Activated CD4-positive, alpha-beta T cell treated with anti-CD3 and anti-CD28 coated beads, Interleukin-2, amount 50 U/mL, for 24 hours (primary cell): ENCODE measurements at regions not wholly inside any gene's neighbourhood (a gene's known extent, or its start where the extent isn't known, plus 50 kb on each side); places are given as distances from the start of the nearest gene placed in this dataset.

ENCODE experiments used
- DNase-seq, 2 donors: peaks; one replicate each; pipeline ENCODE4 v3.0.0-alpha.2; 2020; ENCODE audit warnings: low read depth in 1 of 2, low spot score in 1 of 2

DNA sequence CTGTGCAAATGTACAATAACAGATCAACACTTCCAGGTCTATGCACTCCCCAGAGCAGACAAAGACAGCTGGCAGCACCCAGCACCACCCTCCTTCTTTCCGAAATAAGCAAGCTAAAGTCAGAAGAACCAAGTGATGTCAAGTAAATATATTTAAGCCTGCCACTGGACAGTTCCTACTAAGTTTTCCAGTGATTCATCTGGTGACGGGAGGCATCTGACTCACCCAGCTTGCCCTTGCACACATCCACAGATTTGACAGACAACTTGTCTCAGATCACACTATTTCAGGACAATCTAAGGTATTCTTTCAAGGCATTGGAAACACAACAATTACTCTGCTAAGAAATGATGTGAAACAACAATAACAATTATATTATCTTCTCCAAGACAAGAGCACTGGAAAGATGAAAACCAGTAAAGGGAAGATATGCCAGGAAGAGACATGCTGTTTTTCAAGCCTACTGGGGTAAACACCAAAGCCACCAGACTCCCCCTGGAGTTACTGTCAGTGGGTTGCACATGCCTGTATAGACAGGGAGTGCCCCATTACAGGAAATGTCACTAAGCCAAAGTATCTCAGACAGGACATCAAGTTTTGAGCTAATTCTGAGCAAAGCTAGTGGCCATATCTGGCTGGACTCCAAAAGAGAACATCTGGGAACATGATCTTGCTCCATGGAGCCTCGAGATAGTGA, 287.9 kb upstream of the KLHL29 start:
- no peak for DNase-seq

DNA sequence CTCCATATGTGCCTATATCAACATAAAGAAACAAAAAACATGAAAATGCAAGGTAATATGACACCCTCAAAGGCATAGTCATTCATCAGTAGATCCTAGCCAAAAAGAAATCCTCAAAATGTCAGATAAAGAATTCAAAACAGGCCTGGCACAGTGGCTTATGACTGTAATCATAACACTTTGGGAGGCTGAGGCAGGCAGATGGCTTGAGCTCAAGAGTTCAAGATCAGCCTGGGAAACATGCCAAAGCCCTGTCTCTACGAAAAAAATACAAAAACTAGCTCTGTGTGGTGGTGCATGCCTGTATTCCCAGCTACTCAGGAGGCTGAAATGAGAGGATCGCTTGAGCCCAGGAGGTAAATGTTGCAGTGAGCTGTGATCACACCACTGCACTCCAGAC, 284.6 kb upstream of the KLHL29 start:
- DNase-seq: no peak

DNA sequence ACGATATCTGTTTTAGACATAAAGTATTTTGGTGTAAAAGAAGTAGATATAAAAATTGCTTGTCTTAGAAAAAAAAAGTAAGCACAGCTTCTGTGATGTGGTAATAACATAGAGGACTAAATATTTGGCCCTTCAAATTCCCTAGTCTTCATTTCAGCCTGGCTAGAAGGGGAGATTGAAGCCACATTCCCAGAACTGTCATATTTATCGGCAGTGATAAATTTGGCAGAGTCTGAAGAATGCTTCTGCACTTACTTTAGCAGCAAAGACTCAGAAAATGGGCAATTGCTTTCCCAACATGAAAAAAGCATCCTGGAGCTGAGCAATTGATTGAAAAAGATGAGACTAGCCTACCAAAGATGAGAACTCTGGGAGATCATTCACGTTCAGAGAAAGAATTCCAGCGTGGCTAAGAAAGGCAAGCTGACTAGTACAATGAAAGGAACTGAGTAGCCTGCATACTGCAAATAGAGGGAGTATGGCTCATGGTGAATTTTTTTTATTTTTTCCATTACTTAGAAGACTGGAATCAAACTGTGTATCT, 278.7 kb upstream of the KLHL29 start:
- no peak for DNase-seq

DNA sequence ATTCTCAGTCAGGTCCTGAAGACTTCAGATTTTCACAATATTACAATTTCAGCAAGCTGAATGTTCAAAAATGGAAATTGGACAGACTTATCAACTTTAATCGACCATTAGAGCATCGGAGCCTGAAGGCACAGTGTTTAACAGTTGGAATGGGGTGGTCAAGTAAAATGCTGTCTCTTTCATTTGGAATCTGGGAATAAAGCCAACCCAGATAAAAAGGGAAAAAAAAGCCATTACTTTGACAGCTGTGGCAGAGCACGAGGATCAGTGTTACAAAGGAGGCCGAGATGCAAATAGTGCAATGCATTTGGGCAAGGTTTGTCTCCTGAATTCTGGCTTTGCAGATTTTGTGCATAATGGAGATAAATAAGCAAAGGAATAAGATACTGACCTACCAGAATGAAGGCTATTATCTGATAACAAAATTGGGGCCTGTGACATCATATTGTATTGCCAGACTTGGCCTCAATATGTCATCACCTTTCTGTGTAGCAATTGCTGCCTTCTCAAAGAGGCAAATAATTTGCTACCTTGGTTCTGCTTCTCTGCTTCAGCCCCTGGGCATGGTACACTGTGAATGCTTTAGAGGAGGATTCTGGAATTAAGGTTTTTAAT, 277.5 kb upstream of the KLHL29 start:
- DNase-seq: no peak

DNA sequence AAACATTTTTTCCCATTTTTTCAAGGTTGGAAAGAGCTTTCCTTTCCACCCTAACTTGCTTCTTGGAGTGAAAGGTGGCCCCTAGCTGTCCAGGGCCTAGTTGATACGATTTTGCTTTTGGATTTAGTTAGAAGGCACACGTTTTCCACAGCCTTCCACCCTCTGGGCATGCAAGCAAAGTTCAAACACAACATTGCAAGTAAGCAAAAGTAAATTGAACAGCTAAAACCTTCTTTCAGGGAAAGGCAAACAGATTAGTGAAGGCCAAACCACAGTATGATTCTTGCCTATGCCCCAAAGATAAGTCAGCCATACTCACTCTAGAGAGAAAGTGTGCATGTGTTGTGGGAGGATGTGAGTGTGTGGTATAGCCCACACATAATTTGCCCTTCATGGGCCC, 273.7 kb upstream of the KLHL29 start:
- no peak for DNase-seq

DNA sequence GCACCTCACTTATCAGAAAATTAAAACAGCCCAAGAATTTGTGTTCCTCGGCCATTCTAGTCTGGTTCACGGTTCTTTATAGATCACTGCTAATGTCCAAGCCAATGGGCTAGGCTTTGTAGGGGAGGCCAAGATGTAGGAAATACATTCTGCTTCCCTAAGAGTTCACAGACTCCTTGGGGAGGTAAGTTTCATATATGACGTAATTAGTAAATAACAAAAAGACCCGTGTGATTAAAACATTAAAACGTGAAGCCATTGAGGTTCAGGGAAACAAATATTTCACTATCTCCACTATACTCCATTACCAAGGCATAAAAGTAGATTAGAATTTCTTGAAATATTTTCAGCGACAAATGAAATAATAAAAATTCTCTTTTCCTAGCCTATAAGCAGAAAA, 272.5 kb upstream of the KLHL29 start:
- DNase-seq: no peak

DNA sequence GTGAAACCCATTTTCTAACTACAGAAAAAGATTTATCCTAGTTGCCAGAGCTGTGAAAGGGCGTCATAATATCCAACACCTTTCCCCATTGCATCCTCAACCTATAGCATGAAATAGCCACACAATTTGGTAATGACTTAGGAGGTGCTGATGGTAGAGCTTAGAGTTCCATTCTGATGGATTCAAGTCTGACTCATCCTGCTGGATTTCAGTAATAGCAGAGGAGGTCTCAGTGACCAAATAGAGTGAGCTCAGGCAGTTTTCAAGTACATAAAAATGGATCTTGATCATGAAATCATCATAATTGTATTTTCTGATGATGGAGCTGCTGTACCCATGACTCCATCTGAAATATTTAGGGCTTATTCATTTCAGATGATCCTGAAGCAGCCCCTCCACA, 270.7 kb upstream of the KLHL29 start:
- no peak for DNase-seq

DNA sequence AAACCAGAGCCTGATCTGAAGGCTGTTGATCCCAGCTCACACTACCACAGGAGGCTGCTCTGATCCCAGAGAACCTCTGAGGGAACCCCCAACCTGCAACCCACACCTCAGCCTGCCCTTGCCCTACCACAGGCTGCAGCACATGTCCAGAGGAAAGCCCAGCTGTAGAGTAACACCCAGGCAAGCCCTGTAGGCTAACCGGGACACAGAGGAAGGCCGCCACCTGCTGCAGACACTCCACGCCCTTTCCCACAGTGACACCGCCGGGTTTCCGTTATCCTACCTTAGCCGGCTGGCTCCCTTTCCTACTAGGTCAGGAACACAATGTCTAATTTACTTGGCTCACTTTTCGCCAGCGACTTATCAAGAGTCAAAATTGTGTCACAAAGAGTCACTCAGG, 266.7 kb upstream of the KLHL29 start:
- DNase-seq: no peak

DNA sequence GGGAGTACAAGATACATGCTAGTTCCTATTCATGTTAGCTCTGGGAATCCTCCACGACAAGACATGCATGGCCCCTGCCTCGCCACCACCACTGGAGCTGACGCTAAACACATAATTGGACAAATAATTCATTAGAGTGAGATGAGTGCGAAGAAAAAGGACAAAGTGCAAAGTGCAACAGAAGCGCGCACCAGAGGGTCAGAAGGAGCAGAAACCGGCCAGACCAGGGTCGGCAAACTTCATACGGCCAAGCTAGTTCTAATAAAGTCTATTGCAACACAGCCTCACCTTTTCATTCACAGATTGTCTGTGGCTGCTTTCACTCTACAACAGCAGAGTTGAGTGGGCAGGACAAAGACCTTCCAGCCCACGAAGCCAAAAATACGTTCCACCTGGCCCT, 266.1 kb upstream of the KLHL29 start:
- no peak for DNase-seq

DNA sequence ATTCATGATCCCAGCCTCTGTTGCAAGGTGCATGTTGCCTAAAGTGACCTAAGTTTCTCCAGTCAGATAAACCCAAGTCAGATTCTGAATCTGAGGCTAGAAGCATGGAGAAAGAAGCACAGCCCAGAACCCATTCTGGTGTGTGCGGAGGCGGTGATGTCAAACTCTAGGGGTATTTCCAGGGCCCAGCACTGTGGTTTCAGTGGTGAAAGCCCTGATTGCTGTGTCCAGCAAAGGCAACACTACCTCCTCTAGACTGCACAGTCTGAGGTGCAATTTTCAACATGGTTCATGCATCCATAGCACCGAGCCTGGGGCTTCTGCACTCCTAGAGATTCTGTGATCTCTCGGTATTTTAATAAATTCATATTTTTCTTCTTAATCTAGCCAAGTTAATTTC, 264.8 kb upstream of the KLHL29 start:
- no peak for DNase-seq

DNA sequence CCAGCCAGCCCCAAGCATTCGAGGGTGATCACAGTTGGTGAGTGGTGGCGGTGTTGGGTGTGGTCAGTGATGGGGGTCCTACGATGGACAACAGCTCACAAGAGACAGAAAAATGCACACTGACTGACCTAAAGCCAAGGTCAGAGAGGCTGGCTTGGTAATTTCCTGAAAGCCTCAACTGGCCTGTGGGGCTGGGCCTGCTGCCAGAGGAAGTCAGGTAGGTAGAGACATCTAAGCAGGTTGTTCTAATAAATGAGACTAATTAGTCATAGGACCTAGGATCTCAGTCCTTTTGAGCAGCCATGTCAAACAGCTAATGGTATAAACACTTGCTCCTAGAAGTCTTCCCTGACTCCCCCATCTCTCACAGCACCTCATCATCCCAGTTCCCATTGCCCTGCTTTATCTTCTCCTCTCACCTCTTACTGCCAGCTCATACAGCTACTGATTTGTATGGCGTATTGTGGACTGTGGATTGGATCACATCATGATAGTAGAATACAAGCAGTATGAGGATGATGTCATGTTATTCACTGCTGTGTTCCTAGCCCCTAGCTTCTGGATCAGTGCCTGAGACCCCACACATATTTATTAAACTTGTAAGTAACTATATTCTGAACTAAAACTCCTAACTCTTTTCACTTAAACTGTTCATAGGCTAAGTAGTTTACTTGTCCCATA, 262.9 kb upstream of the KLHL29 start:
- DNase-seq: no peak

DNA sequence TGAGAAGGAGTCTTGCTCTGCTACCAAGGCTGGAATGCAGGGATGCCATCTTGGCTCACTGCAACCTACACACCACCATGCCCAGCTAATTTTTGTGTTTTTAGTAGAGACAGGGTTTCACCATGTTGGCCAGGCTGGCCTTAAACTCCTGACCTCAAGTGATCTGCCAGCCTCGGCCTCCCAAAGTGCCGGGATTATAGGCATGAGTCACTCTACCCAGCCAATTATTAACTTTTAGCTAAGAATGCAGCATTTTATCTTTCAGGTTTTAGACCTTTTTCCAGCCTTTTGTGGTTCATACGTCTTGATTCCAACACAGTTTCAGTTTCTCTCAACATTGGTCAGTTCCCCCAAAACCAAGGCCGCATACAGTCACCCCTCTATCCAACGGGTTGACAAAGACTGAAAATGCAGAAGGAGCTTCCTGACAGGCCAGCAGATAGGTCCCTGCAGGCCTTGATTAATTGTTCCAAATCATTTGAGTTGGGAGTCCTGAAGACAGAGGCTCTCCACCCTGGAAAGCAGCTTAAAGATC, 262.2 kb upstream of the KLHL29 start:
- DNase-seq: no peak

DNA sequence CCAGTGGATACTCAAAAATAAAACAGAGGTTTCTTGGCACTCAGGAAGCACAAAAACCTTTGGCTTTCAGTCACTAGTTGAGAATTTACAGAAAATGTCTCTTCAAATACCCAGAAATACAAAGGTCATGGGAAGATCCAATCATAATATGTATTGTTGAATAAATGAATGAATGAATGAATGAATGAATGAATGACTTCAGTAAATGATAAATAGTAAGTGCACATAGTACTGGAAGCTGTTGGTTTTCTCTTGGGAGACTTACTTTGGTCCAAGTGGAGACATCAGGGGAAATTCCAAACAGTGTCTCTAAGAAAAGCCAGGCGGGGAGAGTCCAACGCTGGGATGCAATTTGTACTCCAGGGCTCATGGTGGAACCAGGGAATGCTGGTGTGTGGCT, 261.3 kb upstream of the KLHL29 start:
- DNase-seq: no peak

DNA sequence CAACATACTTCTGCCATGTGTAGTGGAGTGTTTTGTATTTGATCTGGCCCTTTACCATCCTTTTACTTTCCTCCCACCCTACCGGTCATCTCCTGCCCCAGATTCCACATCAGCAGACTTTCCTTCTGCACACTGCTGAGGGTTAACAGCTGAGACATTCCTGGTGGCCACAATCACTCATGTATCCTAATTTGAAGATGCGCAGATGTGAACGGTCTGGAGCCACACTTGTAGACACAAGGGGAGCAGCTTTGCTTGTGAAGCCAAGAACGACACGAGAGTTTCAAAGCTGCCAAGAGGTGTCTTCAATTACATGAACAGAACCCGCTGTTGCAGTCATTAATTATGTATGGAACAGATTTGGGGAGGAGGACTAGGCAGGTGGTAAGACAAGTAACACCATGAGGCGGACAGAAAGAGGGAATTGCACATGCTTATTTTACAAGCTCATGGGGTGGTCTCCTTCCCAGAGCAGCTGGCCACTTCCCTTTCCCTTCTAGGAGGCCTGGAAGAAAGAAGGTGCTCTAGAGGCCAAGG, 260.7 kb upstream of the KLHL29 start:
- DNase-seq: no peak

DNA sequence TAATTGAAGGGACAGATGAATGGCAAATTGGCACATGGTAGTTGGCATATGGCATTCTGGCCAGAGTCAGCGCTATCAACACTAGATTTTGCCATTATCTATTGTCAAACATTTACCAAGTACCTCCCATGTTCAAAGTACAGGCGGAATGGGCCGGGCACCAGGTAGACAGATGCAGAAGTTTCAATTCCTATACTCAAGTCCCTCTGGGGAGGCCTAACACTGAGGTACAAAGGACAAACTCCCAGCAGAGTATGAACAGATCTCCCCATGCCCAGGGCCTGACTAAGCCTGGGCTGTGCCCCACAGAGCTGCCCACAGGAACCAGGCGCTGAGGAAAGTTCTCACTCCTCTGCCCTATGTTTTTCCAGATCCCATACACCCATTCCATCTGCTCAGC, 257.5 kb upstream of the KLHL29 start:
- no peak for DNase-seq

DNA sequence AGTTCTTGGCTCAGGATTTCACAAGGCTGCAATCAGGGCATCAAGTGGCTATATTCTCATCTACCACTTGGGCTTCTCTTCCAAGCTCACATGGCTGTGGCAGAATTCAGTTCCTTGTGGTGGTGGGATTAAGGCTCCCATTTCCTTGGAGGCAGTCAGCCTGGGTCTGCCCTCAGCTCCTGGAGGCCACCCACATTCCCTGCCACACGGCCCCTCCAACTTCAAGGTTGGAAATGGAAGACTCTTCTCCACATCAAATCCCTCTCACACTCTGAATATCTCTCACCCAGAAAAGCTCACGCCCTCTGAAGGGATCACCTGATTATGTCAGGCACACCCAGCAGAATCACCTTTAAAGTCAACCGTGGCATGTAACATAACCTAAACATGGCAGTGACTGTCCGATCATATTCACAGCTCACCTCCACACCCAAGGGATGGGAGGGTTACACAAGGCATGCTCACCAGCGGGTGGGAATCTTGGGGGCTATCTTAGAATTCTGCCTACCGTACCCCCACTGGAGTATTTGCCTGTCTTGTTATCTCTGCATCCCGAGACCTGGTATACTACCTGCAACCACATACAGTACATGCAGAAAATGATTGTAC, 256.2 kb upstream of the KLHL29 start:
- no peak for DNase-seq

DNA sequence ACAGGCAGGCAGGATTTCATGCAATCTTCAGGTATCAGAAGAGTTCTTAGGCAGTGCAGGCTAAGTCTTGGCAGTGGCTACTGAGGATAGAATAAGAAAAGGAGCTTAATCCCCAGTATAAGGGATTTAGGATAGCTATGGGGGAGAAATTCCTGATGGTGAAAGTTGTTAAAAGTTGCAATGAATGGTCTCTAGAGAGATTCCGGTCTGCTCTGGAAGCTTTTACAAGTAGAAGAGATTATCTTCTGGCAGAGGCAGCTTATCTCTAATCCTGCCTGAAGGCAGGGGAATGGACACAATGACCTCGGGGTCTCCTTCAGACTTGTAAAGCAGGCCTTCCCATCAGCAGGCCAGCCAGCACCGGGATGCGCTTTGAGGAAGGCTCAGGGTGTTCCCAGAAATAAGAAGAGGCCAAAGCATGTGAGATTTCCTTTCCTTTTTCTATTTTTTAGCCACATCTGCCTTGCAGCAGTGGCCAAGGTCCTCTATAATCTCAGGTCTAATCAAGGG, 253.9 kb upstream of the KLHL29 start:
- no peak for DNase-seq

DNA sequence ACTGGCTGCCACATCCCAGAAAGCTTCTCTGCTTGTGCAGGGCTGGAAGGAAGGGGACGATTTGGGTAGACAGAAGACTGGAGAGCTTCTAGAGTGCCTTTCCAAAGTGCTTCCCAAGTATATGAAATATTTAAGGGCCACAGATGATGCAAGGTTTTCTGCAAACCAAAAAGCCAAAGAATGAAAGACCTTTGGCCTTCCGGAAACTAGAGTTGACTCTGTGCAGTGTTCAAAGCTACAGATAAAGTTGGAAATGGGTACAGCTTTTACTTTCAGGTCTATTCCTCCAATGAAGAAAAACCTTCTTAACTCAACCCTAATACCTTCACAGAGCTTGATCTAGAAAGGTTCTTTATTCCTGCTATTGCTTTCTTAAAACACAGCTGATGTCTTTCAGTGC, 253.0 kb upstream of the KLHL29 start:
- no peak for DNase-seq

DNA sequence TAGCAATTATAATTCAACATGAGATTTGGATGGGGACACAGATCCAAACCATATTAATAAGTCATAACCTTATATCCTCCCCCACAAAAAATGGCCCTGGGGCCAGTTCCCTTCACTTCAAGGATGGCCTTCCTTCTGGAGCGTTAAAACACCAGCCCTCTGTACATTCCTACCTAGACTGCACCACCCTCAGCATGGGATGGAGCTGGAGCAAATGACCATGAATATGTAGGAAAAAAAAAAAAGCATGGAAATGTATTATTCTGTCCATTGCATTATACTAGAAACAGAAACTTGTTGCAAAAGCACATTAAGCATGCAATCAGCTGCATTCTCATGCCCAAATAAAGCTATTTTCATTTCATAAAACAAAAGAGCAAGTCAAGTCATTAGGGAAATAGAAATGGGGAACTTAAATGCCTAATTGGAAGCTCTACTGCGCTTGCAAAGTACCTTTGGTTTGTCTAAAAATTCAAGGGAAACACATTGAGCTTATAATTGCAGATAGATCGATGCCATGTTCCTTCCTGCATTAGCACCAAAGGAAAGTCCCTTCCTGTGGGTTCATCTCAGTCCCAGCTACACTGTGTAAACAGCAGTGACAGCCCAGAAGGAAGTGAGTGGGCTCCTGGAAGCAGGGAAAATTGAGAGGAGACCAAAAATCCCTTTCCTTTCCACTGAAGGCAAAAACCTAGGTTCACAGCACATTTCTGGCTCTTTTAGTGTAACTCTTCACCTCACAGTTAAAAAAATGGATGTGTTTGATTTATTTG, 252.0 kb upstream of the KLHL29 start:
- DNase-seq: no peak

DNA sequence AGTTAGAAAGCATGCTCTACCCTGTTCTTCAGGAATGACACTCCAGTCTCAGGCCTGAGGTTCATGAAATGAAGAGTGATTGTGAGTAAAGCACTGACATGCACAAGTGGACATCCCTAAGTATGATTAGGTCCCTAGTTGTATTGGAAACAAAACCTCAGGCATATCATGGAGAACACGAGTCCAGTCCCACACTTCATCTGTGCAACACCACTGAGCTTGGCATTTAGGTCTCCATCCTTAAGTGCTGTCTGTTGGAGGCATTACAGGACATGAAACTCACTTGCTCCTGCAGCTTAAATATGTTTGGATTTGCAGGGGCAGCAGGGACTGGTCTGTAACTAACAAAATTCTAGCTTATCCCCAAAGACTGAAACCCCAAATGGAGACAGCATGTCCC, 250.3 kb upstream of the KLHL29 start:
- no peak for DNase-seq
